DOHH2 (cell line): ENCODE measurements at regions not wholly inside any gene's neighbourhood (a gene's known extent, or its start where the extent isn't known, plus 50 kb on each side); places are given as distances from the start of the nearest gene placed in this dataset.
"Not testable (repeated sequence)": the region's sequence is repeated elsewhere in the genome, so short reads cannot be mapped to it uniquely, and the experiment has no call there.

ENCODE experiments used
- H3F3A ChIP-seq: fragments of 200-600 bp; sonication (generic), shearing (Covaris generic); 2 replicates; pipeline ENCODE4 v1.6.0; 2016; ENCODE audit warnings: antibody characterized with exemption, mild to moderate bottlenecking; ENCODE audit not compliant: control insufficient read depth, insufficient read depth
- H3K27ac ChIP-seq: fragments of 200-600 bp; sonication (generic); 2 replicates; pipeline ENCODE4 v1.5.1; 2014; ENCODE audit warnings: low read depth, mild to moderate bottlenecking, low read length, moderate library complexity
- H3K27me3 ChIP-seq: fragments of 200-600 bp; sonication (generic); 2 replicates; pipeline ENCODE4 v1.6.1; 2014; ENCODE audit warnings: mild to moderate bottlenecking, low read length, mixed read lengths; ENCODE audit not compliant: control insufficient read depth
- H3K36me3 ChIP-seq: fragments of 200-600 bp; sonication (generic); 2 replicates; pipeline ENCODE4 v1.6.1; 2014; ENCODE audit warnings: mild to moderate bottlenecking, low read length, moderate library complexity, mixed read lengths; ENCODE audit not compliant: control insufficient read depth
- H3K4me1 ChIP-seq: fragments of 200-600 bp; sonication (generic); 2 replicates; pipeline ENCODE4 v1.6.1; 2014; ENCODE audit warnings: mild to moderate bottlenecking, low read length, mixed read lengths; ENCODE audit not compliant: control insufficient read depth
- H3K4me2 ChIP-seq: fragments of 200-600 bp; sonication (generic); 2 replicates; pipeline ENCODE4 v1.6.0; 2014; ENCODE audit warnings: mild to moderate bottlenecking, low read length, moderate library complexity
- H3K4me3 ChIP-seq: fragments of 200-600 bp; sonication (generic); 2 replicates; pipeline ENCODE4 v1.5.1; 2014; ENCODE audit warnings: mild to moderate bottlenecking, low read length, mixed read lengths
- H3K79me2 ChIP-seq: fragments of 200-600 bp; sonication (generic); 2 replicates; pipeline ENCODE4 v1.6.1; 2014; ENCODE audit warnings: mild to moderate bottlenecking, low read length, mixed read lengths; ENCODE audit not compliant: control insufficient read depth
- H3K9me2 ChIP-seq: fragments of 200-600 bp; sonication (generic); replicated peaks from 2 replicates; pipeline ENCODE4 v1.6.1; 2014; ENCODE audit warnings: mild to moderate bottlenecking, low read length, mixed read lengths; ENCODE audit not compliant: control insufficient read depth
- H3K9me3 ChIP-seq: fragments of 200-600 bp; sonication (generic); 2 replicates; pipeline ENCODE4 v1.6.1; 2014; ENCODE audit warnings: antibody characterized with exemption, low read length, mixed read lengths; ENCODE audit not compliant: control insufficient read depth, insufficient read depth
- H4K20me1 ChIP-seq: fragments of 200-600 bp; sonication (generic); 2 replicates; pipeline ENCODE4 v1.6.0; 2014; ENCODE audit warnings: low read depth, mild to moderate bottlenecking, antibody characterized with exemption, low read length, moderate library complexity; ENCODE audit not compliant: control insufficient read depth, insufficient read depth
- CTCF ChIP-seq: fragments of 200-600 bp; sonication (generic); IDR thresholded peaks from one replicate; pipeline ENCODE4 v1.5.1; 2014; ENCODE audit warnings: antibody characterized with exemption, mild to moderate bottlenecking, low read depth, low read length; ENCODE audit not compliant: poor library complexity, severe bottlenecking
- EZH2phosphoT487 ChIP-seq: fragments of 200-600 bp; sonication (generic); IDR thresholded peaks from 2 replicates; pipeline ENCODE4 v1.6.1; 2017; ENCODE audit warnings: borderline replicate concordance, mild to moderate bottlenecking, antibody characterized with exemption, low read length, moderate library complexity, mixed read lengths

DNA sequence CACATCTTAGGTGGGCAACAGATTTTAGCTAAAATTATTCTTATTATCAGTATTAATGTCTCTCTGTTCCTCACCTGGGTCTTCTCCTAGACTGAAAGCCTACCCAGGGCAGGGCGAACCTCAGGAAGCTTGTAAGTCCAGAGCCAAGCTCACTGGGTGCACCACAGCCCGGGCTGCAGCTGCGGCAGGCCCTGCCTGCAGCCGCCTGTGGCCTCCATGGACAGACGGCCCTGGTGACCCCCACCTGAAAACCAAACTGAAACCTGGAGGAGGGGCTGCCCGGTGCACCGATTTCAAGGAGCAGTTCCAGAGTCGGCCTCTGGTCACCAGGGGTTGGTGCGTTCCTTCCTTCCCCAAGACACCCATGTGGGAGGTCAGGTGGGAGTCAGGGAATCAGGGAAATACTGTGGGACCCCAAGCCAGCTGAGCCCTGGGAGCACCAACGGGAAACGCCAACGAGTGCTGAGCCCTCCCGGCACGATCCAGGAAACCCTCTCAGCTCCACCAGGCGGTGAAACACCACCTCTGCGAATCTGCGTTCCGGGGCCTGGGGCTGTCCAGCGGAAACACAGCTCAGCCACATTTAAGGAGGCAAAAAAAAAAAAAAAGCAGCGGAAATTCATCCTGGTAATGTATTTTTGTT is 68.6 kb upstream of the PPP1R26 start:
- no peaks in the 10 kb centered on the region for H3K4me1 ChIP-seq
- no peak overlapping the region for H3K4me3 ChIP-seq
- TF ChIP-seq CTCF, result no peak
- TF ChIP-seq EZH2phosphoT487, result no peak
- no peaks in the 10 kb centered on the region for H3K79me2 ChIP-seq
- H3K27me3 ChIP-seq, result no peaks in the 10 kb centered on the region
- H3F3A ChIP-seq, result no peaks in the 10 kb centered on the region
- no peaks in the 10 kb centered on the region for H3K9me2 ChIP-seq
- H3K36me3 ChIP-seq, result no peaks in the 10 kb centered on the region
- no peak overlapping the region for H3K27ac ChIP-seq
- no peaks in the 10 kb centered on the region for H4K20me1 ChIP-seq
- H3K4me2 ChIP-seq, result no peak overlapping the region
- H3K9me3 ChIP-seq, result no peaks in the 10 kb centered on the region

- H3K4me2 ChIP-seq, H3F3A ChIP-seq, H3K4me3 ChIP-seq, H3K36me3 ChIP-seq, H3K27ac ChIP-seq, H3K4me1 ChIP-seq, H3K79me2 ChIP-seq, H3K9me3 ChIP-seq, H3K9me2 ChIP-seq, H4K20me1 ChIP-seq, H3K27me3 ChIP-seq: not testable (repeated sequence)
Measured at GRCh38 chr9:135411605-135412004, 68.0 kb upstream of the PPP1R26 start.

DNA sequence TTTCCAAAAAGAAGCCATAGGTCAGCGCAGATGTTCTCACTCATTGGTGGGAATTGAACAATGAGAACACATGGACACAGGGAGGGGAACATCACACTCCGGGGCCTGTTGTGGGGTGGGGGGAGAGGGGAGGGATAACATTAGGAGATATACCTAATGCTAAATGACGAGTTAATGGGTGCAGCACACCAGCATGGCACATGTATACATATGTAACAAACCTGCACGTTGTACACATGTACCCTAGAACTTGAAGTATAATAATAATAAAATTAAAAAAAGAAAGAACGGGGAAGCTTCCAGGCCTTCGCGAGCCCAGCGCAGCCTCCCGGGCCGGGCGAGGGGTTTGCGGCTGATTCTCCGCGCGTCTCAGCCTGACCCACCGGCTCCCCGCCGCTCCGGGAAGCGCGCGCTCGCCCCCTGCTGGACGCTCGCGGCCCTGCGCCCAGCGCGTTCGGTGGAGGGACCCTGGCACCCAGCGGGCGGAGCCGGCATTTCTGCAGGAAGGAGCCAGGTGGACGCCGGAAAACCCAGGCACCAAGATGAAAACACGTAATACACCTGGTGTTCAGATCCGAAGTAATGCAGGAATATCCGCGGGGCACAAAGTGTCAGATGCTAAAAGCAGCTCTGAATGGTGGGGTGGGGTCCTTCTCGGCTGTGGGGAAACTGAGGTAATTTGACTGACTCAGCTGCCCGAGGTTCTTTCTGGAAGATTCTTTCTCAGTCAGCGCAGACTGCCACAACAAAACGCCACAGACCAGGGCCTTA is 67.1 kb upstream of the PPP1R26 start:
- not testable (repeated sequence) for H3K4me1 ChIP-seq, H3F3A ChIP-seq, H3K9me3 ChIP-seq, H3K27ac ChIP-seq, H3K9me2 ChIP-seq, H3K4me2 ChIP-seq, H3K4me3 ChIP-seq, H3K36me3 ChIP-seq, H3K27me3 ChIP-seq, H4K20me1 ChIP-seq, H3K79me2 ChIP-seq
- peak; percentile 89 for TF ChIP-seq CTCF

GRCh38 chr9:135413086-135413375 is 66.6 kb upstream of the PPP1R26 start:
- H4K20me1 ChIP-seq, result no peaks in the 10 kb centered on the region
- H3F3A ChIP-seq, result no peaks in the 10 kb centered on the region
- H3K36me3 ChIP-seq, result no peaks in the 10 kb centered on the region
- H3K9me3 ChIP-seq, result no peaks in the 10 kb centered on the region
- no peaks in the 10 kb centered on the region for H3K27me3 ChIP-seq
- no peaks in the 10 kb centered on the region for H3K9me2 ChIP-seq
- H3K4me3 ChIP-seq, result no peak overlapping the region
- no peaks in the 10 kb centered on the region for H3K79me2 ChIP-seq
- H3K4me2 ChIP-seq, result no peak overlapping the region
- H3K4me1 ChIP-seq, result no peaks in the 10 kb centered on the region
- no peak for TF ChIP-seq CTCF
- no peak for TF ChIP-seq EZH2phosphoT487
- no peak overlapping the region for H3K27ac ChIP-seq
